ENCODE measurements at regions not wholly inside any gene's neighbourhood (a gene's known extent, or its start where the extent isn't known, plus 50 kb on each side); places are given as distances from the start of the nearest gene placed in this dataset.
A peak's percentile ranks its signal among the peaks of the same experiment; 100 is the strongest.

GRCh38 chrX:134742573-134742972 lies 54.4 kb downstream of the PABIR2 start:
- ChIA-PET POLR2A (no interaction called here), CTCF (no interaction called here)
- Histone ChIP-seq H3K36me3 (ENCODE audit: control insufficient read depth in 2 of 2, insufficient read depth in 1 of 2, low read length in 2 of 2) (no peaks in the 10 kb centered on the region), H3K27ac (ENCODE audit: extremely low read depth, low read depth, low read length) (no peak overlapping the region), H3K9me3 (ENCODE audit: control insufficient read depth, insufficient read depth, low read depth, low read length) (no peaks in the 10 kb centered on the region), H3K4me1 (ENCODE audit: control insufficient read depth, insufficient read depth, low read length) (no peaks in the 10 kb centered on the region), H3K4me3 (ENCODE audit: low read depth, low read length) (no peak overlapping the region)
- TF ChIP-seq ZBTB1 (tag by site-specific recombination; IDR thresholded peaks at IDR 0.05) (no peak), PRDM1 (tag by site-specific recombination; IDR thresholded peaks at IDR 0.05) (peak; percentile 47; the same call in 1 of the 2 replicates)

GRCh38 chrX:134741746-134742145 lies 55.3 kb downstream of the PABIR2 start:
- TF ChIP-seq ZBTB20 (tag by site-specific recombination; IDR thresholded peaks at IDR 0.05) = no peak
- no peak for TF ChIP-seq ZBTB44 (tag by site-specific recombination; IDR thresholded peaks at IDR 0.05)
- TF ChIP-seq ZNF280D (tag by site-specific recombination; IDR thresholded peaks at IDR 0.05) = no peak
- no peak for TF ChIP-seq WT1 (tag by site-specific recombination; IDR thresholded peaks at IDR 0.05)
- TF ChIP-seq ZSCAN5A (tag by site-specific recombination; IDR thresholded peaks at IDR 0.05) = no peak
- TF ChIP-seq ZNF211 (tag by site-specific recombination; IDR thresholded peaks at IDR 0.05; ENCODE audit: low read depth) = no peak
- TF ChIP-seq EGR2 (tag by site-specific recombination; IDR thresholded peaks at IDR 0.05; ENCODE audit: low read depth) = no peak
- TF ChIP-seq ZNF530 (tag by site-specific recombination; IDR thresholded peaks at IDR 0.05; ENCODE audit: low read depth) = no peak
- no peak for TF ChIP-seq ZNF184 (tag by site-specific recombination; IDR thresholded peaks at IDR 0.05)
- no peak for TF ChIP-seq TRIM28 (IDR thresholded peaks at IDR 0.05; ENCODE audit: borderline replicate concordance, low read length)
- no peak for TF ChIP-seq BCL6B (tag by site-specific recombination; IDR thresholded peaks at IDR 0.05)
- no peak for TF ChIP-seq ZNF777 (tag by site-specific recombination; IDR thresholded peaks at IDR 0.05; ENCODE audit: borderline replicate concordance)
- no peak for TF ChIP-seq GLIS2 (tag by site-specific recombination; IDR thresholded peaks at IDR 0.05)
- TF ChIP-seq PRDM4 (tag by site-specific recombination; IDR thresholded peaks at IDR 0.05) = no peak
- no peak for TF ChIP-seq ZNF274 (IDR thresholded peaks at IDR 0.05; ENCODE audit: low read length)
- TF ChIP-seq ZNF274 (tag by site-specific recombination; IDR thresholded peaks at IDR 0.05; ENCODE audit: borderline replicate concordance) = no peak
- TF ChIP-seq KLF16 (tag by site-specific recombination; IDR thresholded peaks at IDR 0.05) = no peak
- TF ChIP-seq ZNF626 (tag by site-specific recombination; IDR thresholded peaks at IDR 0.05) = no peak
- TF ChIP-seq SCRT2 (tag by site-specific recombination; IDR thresholded peaks at IDR 0.05) = no peak
- TF ChIP-seq ZNF660 (tag by site-specific recombination; IDR thresholded peaks at IDR 0.05) = no peak
- TF ChIP-seq MZF1 (tag by site-specific recombination; IDR thresholded peaks at IDR 0.05; ENCODE audit: borderline replicate concordance) = no peak
- Histone ChIP-seq H3K27ac (ENCODE audit: extremely low read depth, low read depth, low read length) (no peak overlapping the region), H3K4me1 (ENCODE audit: control insufficient read depth, insufficient read depth, low read length) (no peaks in the 10 kb centered on the region), H3K36me3 (ENCODE audit: control insufficient read depth in 2 of 2, insufficient read depth in 1 of 2, low read length in 2 of 2) (no peaks in the 10 kb centered on the region), H3K9me3 (ENCODE audit: control insufficient read depth, insufficient read depth, low read depth, low read length) (no peaks in the 10 kb centered on the region), H3K4me3 (ENCODE audit: low read depth, low read length) (no peak overlapping the region)
- ChIA-PET POLR2A (no interaction called here), CTCF (interaction anchor here (0.6 kb wide), 1 partner anchor 598 kb away, joined by 4 read pairs; no protein-coding TSS in a partner anchor)
